H9 (cell line): ENCODE measurements at regions not wholly inside any gene's neighbourhood (a gene's known extent, or its start where the extent isn't known, plus 50 kb on each side); places are given as distances from the start of the nearest gene placed in this dataset.

Source experiments
- DNase-seq: peaks from one replicate; pipeline ENCODE4 v3.0.0-alpha.2; 2017
- H2AFZ ChIP-seq: one replicate; pipeline ENCODE4 v1.6.1; 2013; ENCODE audit warnings: mild to moderate bottlenecking, low read length, control low read depth, moderate library complexity
- H2AK5ac ChIP-seq: 2 replicates; pipeline ENCODE4 v1.6.1; 2013; ENCODE audit warnings: low read length, control low read depth, mixed read lengths; ENCODE audit not compliant: insufficient read length
- H2BK120ac ChIP-seq: one replicate; pipeline ENCODE4 v1.6.1; 2013; ENCODE audit warnings: low read depth, mild to moderate bottlenecking, low read length, control low read depth, inconsistent platforms; ENCODE audit not compliant: poor library complexity, severe bottlenecking
- H2BK12ac ChIP-seq: 2 replicates; pipeline ENCODE4 v1.6.1; 2013; ENCODE audit warnings: low read length, control low read depth, mixed read lengths, low read depth; ENCODE audit not compliant: insufficient read length
- H2BK15ac ChIP-seq: 2 replicates; pipeline ENCODE4 v1.6.1; 2013; ENCODE audit warnings: low read depth, low read length, control low read depth
- H2BK20ac ChIP-seq: one replicate; pipeline ENCODE4 v1.6.1; 2013; ENCODE audit warnings: low read depth, mild to moderate bottlenecking, low read length, control low read depth, inconsistent platforms; ENCODE audit not compliant: poor library complexity, severe bottlenecking
- H2BK5ac ChIP-seq: 2 replicates; pipeline ENCODE4 v1.6.1; 2013; ENCODE audit warnings: low read length, control low read depth, mixed read lengths; ENCODE audit not compliant: insufficient read length
- H3K14ac ChIP-seq: 2 replicates; pipeline ENCODE4 v1.6.1; 2013; ENCODE audit warnings: low read length, control low read depth; ENCODE audit not compliant: insufficient read depth
- H3K18ac ChIP-seq: 2 replicates; pipeline ENCODE4 v1.6.1; 2013; ENCODE audit warnings: low read depth, mild to moderate bottlenecking, mixed read lengths, low read length, control low read depth; ENCODE audit not compliant: insufficient read length
- H3K23ac ChIP-seq: 2 replicates; pipeline ENCODE4 v1.6.1; 2013; ENCODE audit warnings: low read length, control low read depth, mixed read lengths, low read depth; ENCODE audit not compliant: insufficient read length
- H3K23me2 ChIP-seq: 2 replicates; pipeline ENCODE4 v1.6.1; 2013; ENCODE audit warnings: low read depth, mild to moderate bottlenecking, mixed read lengths, low read length, control low read depth; ENCODE audit not compliant: insufficient read length, poor library complexity, severe bottlenecking
- H3K27ac ChIP-seq: 2 replicates; pipeline ENCODE4 v1.5.1; 2013; ENCODE audit warnings: low read length, control low read depth, mixed read lengths, low read depth; ENCODE audit not compliant: insufficient read length
- H3K27me3 ChIP-seq: 2 replicates; pipeline ENCODE4 v1.6.1; 2013; ENCODE audit warnings: low read length, control low read depth, inconsistent platforms; ENCODE audit not compliant: insufficient read depth
- H3K4ac ChIP-seq: 2 replicates; pipeline ENCODE4 v1.6.1; 2013; ENCODE audit warnings: low read depth, mild to moderate bottlenecking, control low read depth, inconsistent platforms, low read length, moderate library complexity
- H3K4me1 ChIP-seq: 2 replicates; pipeline ENCODE4 v1.6.1; 2013; ENCODE audit warnings: low read length, control low read depth, inconsistent platforms; ENCODE audit not compliant: insufficient read depth
- H3K4me2 ChIP-seq: 2 replicates; pipeline ENCODE4 v1.6.1; 2013; ENCODE audit warnings: low read length, control low read depth, mixed read lengths; ENCODE audit not compliant: insufficient read length, insufficient read depth
- H3K56ac ChIP-seq: 2 replicates; pipeline ENCODE4 v1.6.1; 2013; ENCODE audit warnings: low read depth, mild to moderate bottlenecking, mixed read lengths, low read length, control low read depth; ENCODE audit not compliant: insufficient read length
- H3K79me1 ChIP-seq: 2 replicates; pipeline ENCODE4 v1.6.1; 2013; ENCODE audit warnings: low read depth, mild to moderate bottlenecking, moderate library complexity, low read length, control low read depth, inconsistent platforms; ENCODE audit not compliant: insufficient read depth, poor library complexity, severe bottlenecking
- H3K79me2 ChIP-seq: 2 replicates; pipeline ENCODE4 v1.6.1; 2013; ENCODE audit warnings: low read length, control low read depth, inconsistent platforms; ENCODE audit not compliant: insufficient read depth
- H3K9ac ChIP-seq: 2 replicates; pipeline ENCODE4 v1.6.1; 2013; ENCODE audit warnings: low read length, control low read depth, mixed read lengths; ENCODE audit not compliant: insufficient read length; ENCODE audit errors: extremely low read depth
- H3K9me3 ChIP-seq: one replicate; pipeline ENCODE4 v1.6.1; 2013; ENCODE audit warnings: low read depth, low read length, inconsistent platforms; ENCODE audit not compliant: control insufficient read depth
- H3T11ph ChIP-seq: one replicate; pipeline ENCODE4 v1.6.1; 2013; ENCODE audit warnings: mild to moderate bottlenecking, low read length, control low read depth, inconsistent platforms
- H4K20me1 ChIP-seq: one replicate; pipeline ENCODE4 v1.6.1; 2013; ENCODE audit not compliant: control insufficient read depth, insufficient read length, insufficient read depth
- H4K5ac ChIP-seq: 2 replicates; pipeline ENCODE4 v1.6.1; 2013; ENCODE audit warnings: low read depth, mild to moderate bottlenecking, mixed read lengths, low read length, control low read depth; ENCODE audit not compliant: insufficient read length
- H4K8ac ChIP-seq: replicated peaks from 2 replicates; pipeline ENCODE4 v1.6.1; 2013; ENCODE audit warnings: low read length, control low read depth, mixed read lengths, low read depth; ENCODE audit not compliant: insufficient read length
- H4K91ac ChIP-seq: 2 replicates; pipeline ENCODE4 v1.6.1; 2013; ENCODE audit warnings: low read depth, mild to moderate bottlenecking, moderate library complexity, mixed read lengths, low read length, control low read depth; ENCODE audit not compliant: insufficient read length
- H3K27ac Mint-ChIP-seq, 3 experiments: 2 replicates in 2 of 3; 3 replicates in 1 of 3; pipeline ENCODE4 v1.8.0; 2020 to 2021; ENCODE audit warnings: mixed read lengths in 3 of 3, mild to moderate bottlenecking in 1 of 3, moderate library complexity in 1 of 3
- H3K27me3 Mint-ChIP-seq: 2 replicates; pipeline ENCODE4 v1.8.0; 2021; ENCODE audit warnings: low read depth, mild to moderate bottlenecking, moderate library complexity, mixed read lengths
- H3K36me3 Mint-ChIP-seq, 3 experiments: 2 replicates in 2 of 3; 3 replicates in 1 of 3; pipeline ENCODE4 v1.8.0; 2020 to 2021; ENCODE audit warnings: low read depth in 3 of 3, mixed read lengths in 3 of 3; ENCODE audit not compliant: insufficient read depth in 1 of 3
- H3K4me1 Mint-ChIP-seq, 2 experiments: 2 replicates each; pipeline ENCODE4 v1.8.0; 2020; ENCODE audit warnings: mixed read lengths in 2 of 2
- H3K4me3 Mint-ChIP-seq, 2 experiments: 2 replicates in 1 of 2; 3 replicates in 1 of 2; pipeline ENCODE4 v1.8.0; 2020 to 2021; ENCODE audit warnings: mild to moderate bottlenecking in 2 of 2, mixed read lengths in 2 of 2, moderate library complexity in 1 of 2
- H3K9me3 Mint-ChIP-seq, 2 experiments: 2 replicates in 1 of 2; 3 replicates in 1 of 2; pipeline ENCODE4 v1.8.0; 2020; ENCODE audit warnings: mild to moderate bottlenecking in 2 of 2, mixed read lengths in 2 of 2, moderate library complexity in 1 of 2
- WGBS: extraction: QIAGEN DNeasy Blood & Tissue Kit; methylation state at CpG from one replicate; pipeline ENCODE4 v1.1.7; 2013; ENCODE audit warnings: missing lambda C conversion rate, low lambda C conversion rate, mixed read lengths; ENCODE audit not compliant: insufficient read length; ENCODE audit errors: extremely low coverage; 5-methylcytosine and 5-hydroxymethylcytosine counted together
- TF ChIP-seq, protein P1 (sequence below): fragments of 200-600 bp; sonication (generic); conservative IDR thresholded peaks from 3 replicates; pipeline ENCODE4 v1.8.0; 2021; ENCODE audit warnings: antibody characterized with exemption, mild to moderate bottlenecking

DNA sequence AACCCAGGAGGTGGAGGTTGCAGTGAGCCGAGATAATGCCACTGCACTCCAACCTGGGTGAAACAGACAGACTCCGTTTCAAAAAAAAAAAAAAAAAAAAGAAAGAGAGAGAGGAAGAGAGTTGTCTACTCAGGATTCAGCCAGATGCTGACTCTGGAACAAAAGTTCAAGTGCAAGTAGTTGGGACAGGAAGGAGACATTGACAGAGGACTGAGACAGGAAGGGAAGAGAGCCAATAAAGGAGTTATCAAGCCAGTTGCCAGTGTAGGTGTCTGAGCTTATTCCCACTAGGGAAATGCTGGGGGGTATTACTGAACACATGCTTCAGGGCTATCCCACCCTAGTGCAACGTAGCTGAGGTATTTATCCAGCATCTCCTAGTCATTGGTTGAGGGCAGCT lies 147.7 kb upstream of the SLC1A3 start:
- H3K23ac ChIP-seq, result no peak overlapping the region
- H3K18ac ChIP-seq, result no peak overlapping the region
- H4K5ac ChIP-seq, result no peak overlapping the region
- H3K9me3 ChIP-seq, result no peaks in the 10 kb centered on the region
- H3K27ac Mint-ChIP-seq, result no peak overlapping the region
- no peak overlapping the region for H3K4me3 Mint-ChIP-seq
- no peak overlapping the region for H3T11ph ChIP-seq
- H3K27ac ChIP-seq, result no peak overlapping the region
- no peak overlapping the region for H2BK20ac ChIP-seq
- no peak overlapping the region for H3K4me2 ChIP-seq
- no peak overlapping the region for H3K14ac ChIP-seq
- H3K4ac ChIP-seq, result no peak overlapping the region
- no peak for DNase-seq
- no peak overlapping the region for H3K9ac ChIP-seq
- H2BK12ac ChIP-seq, result no peak overlapping the region
- H2BK5ac ChIP-seq, result no peak overlapping the region
- H3K36me3 Mint-ChIP-seq, result no peaks in the 10 kb centered on the region; a peak in 1 of 7 replicates
- no peaks in the 10 kb centered on the region for H3K79me1 ChIP-seq
- no peaks in the 10 kb centered on the region for H3K4me1 ChIP-seq
- no peak overlapping the region for H2BK120ac ChIP-seq
- no peaks in the 10 kb centered on the region; the same call in none of the 2 replicates for H3K27me3 Mint-ChIP-seq
- no peaks in the 10 kb centered on the region for H3K79me2 ChIP-seq
- no peak overlapping the region for H2BK15ac ChIP-seq
- H3K56ac ChIP-seq, result no peak overlapping the region
- H2AK5ac ChIP-seq, result no peak overlapping the region
- TF ChIP-seq, protein P1, sequence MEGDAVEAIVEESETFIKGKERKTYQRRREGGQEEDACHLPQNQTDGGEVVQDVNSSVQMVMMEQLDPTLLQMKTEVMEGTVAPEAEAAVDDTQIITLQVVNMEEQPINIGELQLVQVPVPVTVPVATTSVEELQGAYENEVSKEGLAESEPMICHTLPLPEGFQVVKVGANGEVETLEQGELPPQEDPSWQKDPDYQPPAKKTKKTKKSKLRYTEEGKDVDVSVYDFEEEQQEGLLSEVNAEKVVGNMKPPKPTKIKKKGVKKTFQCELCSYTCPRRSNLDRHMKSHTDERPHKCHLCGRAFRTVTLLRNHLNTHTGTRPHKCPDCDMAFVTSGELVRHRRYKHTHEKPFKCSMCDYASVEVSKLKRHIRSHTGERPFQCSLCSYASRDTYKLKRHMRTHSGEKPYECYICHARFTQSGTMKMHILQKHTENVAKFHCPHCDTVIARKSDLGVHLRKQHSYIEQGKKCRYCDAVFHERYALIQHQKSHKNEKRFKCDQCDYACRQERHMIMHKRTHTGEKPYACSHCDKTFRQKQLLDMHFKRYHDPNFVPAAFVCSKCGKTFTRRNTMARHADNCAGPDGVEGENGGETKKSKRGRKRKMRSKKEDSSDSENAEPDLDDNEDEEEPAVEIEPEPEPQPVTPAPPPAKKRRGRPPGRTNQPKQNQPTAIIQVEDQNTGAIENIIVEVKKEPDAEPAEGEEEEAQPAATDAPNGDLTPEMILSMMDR, result no peak
- H3K23me2 ChIP-seq, result no peaks in the 10 kb centered on the region
- no peak overlapping the region for H4K8ac ChIP-seq
- H4K91ac ChIP-seq, result no peak overlapping the region
- no CpG with 5 or more reads among the region's 3 CpGs for WGBS
- no peak overlapping the region for H2AFZ ChIP-seq
- peaks cover 3% of the 10 kb centered on the region in 2 experiments; a peak in 4 of 5 replicates for H3K9me3 Mint-ChIP-seq
- no peaks in the 10 kb centered on the region for H3K27me3 ChIP-seq
- H4K20me1 ChIP-seq, result no peaks in the 10 kb centered on the region
- no peaks in the 10 kb centered on the region for H3K4me1 Mint-ChIP-seq
